Neural crest cell (in vitro differentiated cells): ENCODE measurements at regions not wholly inside any gene's neighbourhood (a gene's known extent, or its start where the extent isn't known, plus 50 kb on each side); places are given as distances from the start of the nearest gene placed in this dataset.

ENCODE experiments used
- DNase-seq: peaks from one replicate; pipeline ENCODE4 v3.0.0; 2021; ENCODE audit warnings: low read depth, mixed read lengths, low spot score
- H3K27ac Mint-ChIP-seq: one replicate; pipeline ENCODE4 v1.8.0; 2021; ENCODE audit warnings: mild to moderate bottlenecking, mixed read lengths; ENCODE audit not compliant: unreplicated experiment
- H3K27me3 Mint-ChIP-seq: 2 replicates; pipeline ENCODE4 v1.8.0; 2021; ENCODE audit warnings: low read depth, mild to moderate bottlenecking, mixed read lengths
- H3K36me3 Mint-ChIP-seq: 2 replicates; pipeline ENCODE4 v1.8.0; 2021; ENCODE audit warnings: low read depth, mild to moderate bottlenecking, mixed read lengths
- H3K4me1 Mint-ChIP-seq: 2 replicates; pipeline ENCODE4 v1.8.0; 2021; ENCODE audit warnings: mixed read lengths
- H3K4me3 Mint-ChIP-seq: one replicate; pipeline ENCODE4 v1.8.0; 2021; ENCODE audit warnings: mild to moderate bottlenecking, mixed read lengths
- H3K9me3 Mint-ChIP-seq: 2 replicates; pipeline ENCODE4 v1.8.0; 2021; ENCODE audit warnings: mixed read lengths
- TF ChIP-seq, protein P1 (sequence below): fragments of 200-600 bp; sonication (generic); conservative IDR thresholded peaks from 2 replicates; pipeline ENCODE4 v1.5.0; 2021; ENCODE audit warnings: antibody characterized with exemption, mild to moderate bottlenecking

DNA sequence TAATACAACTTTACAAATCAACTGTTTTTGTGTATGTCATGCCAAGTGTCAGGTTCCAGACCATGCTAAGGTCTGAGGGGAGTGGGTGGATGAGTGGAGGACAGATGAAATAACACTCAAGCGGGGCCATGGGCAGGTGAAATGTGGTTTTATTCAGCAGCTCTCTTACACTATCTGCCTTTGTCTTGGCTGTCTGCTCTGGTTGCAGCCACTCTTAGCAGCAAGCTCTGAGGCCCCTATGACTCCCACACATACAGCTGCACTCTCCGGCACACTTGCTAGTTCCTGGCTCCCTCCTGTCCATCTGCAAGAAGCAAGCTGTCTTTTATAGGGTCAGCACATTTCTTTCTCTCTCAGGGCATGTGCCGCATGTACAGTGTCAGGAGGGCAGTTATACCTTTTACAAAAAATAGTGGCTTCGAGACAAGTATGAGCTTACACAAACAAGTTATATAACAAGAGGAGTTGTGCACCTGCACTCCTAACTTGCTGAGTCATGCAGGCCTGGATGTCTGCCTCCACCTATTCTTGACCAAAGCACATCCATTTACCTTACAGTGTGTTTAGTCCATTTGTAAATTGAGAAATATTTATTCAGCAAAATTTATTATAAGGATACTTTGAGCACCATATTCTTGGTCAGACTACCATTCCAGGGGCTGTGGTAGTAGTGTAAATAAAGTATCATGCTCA, 683.7 kb upstream of the CBLB start:
- peaks cover 7% of the 10 kb centered on the region for H3K9me3 Mint-ChIP-seq
- H3K27ac Mint-ChIP-seq, result no peak overlapping the region
- no peaks in the 10 kb centered on the region for H3K36me3 Mint-ChIP-seq
- TF ChIP-seq, protein P1, sequence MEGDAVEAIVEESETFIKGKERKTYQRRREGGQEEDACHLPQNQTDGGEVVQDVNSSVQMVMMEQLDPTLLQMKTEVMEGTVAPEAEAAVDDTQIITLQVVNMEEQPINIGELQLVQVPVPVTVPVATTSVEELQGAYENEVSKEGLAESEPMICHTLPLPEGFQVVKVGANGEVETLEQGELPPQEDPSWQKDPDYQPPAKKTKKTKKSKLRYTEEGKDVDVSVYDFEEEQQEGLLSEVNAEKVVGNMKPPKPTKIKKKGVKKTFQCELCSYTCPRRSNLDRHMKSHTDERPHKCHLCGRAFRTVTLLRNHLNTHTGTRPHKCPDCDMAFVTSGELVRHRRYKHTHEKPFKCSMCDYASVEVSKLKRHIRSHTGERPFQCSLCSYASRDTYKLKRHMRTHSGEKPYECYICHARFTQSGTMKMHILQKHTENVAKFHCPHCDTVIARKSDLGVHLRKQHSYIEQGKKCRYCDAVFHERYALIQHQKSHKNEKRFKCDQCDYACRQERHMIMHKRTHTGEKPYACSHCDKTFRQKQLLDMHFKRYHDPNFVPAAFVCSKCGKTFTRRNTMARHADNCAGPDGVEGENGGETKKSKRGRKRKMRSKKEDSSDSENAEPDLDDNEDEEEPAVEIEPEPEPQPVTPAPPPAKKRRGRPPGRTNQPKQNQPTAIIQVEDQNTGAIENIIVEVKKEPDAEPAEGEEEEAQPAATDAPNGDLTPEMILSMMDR, result no peak
- H3K4me3 Mint-ChIP-seq, result no peak overlapping the region
- no peaks in the 10 kb centered on the region for H3K27me3 Mint-ChIP-seq
- H3K4me1 Mint-ChIP-seq, result no peaks in the 10 kb centered on the region
- no peak for DNase-seq

DNA sequence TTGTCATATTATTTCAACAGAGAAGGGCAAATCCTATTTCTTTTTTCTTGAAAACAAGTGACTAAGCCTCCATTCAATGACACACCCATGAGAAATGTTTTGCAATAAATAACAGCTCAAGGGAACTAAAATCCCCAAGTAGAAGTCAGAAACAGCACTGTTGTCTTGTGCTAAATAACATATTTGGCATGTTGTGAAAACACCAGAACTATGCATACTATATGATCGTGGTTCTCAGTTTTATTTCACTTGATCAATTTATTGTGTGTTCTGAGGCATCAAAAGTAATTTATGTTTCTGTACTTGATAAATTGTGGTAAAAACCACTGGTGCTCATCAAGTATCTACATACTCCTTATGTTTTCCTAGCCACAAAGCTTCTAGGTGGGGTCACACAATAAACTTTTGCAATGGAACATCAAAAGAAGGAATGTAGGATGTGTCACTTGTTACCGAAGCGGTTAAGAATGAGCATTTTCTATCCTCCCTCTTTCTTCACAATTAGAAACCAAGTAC, 691.7 kb upstream of the CBLB start:
- no peak overlapping the region for H3K27ac Mint-ChIP-seq
- TF ChIP-seq, protein P1, result no peak
- H3K4me1 Mint-ChIP-seq, result no peaks in the 10 kb centered on the region
- DNase-seq, result no peak
- H3K36me3 Mint-ChIP-seq, result no peaks in the 10 kb centered on the region
- H3K27me3 Mint-ChIP-seq, result no peaks in the 10 kb centered on the region
- H3K9me3 Mint-ChIP-seq, result no peaks in the 10 kb centered on the region
- no peak overlapping the region for H3K4me3 Mint-ChIP-seq

DNA sequence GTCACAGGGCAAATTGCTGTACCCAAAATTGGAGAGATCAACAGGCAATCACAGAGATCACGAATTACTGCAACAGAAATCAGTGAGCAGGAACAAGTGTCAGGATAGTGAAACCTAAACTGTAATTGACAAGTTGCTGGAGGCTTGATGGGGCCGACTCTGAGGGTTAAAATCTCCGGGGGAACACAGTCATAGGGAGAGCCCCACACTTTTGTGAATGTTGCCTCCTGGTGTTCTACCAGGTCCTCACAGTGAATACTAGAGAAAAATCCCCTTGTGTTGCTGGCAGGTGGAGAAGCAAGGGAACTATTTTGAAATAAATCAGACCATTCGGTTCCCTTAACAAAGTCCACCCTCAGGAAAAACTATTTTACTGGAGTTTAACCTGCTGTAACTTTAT, 697.5 kb upstream of the CBLB start:
- Mint-ChIP-seq H3K36me3 (no peaks in the 10 kb centered on the region), H3K9me3 (no peaks in the 10 kb centered on the region), H3K27ac (no peak overlapping the region), H3K4me3 (no peak overlapping the region), H3K27me3 (no peaks in the 10 kb centered on the region), H3K4me1 (no peaks in the 10 kb centered on the region)
- no peak for DNase-seq
- TF ChIP-seq, protein P1, result no peak

DNA sequence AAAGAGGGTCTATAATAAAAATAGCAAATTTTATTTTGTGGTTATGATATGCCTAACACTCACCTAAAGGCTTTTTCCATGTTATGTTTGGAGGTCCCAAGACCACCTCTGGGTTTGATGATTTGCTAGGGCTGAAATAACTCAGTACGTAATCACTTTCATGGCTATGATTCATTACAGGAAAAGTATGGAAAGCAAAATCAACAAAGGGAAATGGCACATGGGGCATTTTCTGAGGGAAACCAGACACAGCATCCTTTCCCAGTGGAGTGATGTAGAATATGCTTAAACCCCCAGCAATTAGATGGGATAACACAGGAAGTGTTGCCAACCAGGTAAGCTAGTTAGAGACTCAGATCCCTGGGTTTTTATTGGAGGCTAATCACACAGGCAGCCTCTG, 701.6 kb upstream of the CBLB start:
- Mint-ChIP-seq H3K36me3 (no peaks in the 10 kb centered on the region), H3K4me3 (no peak overlapping the region), H3K4me1 (no peaks in the 10 kb centered on the region), H3K27ac (no peak overlapping the region), H3K27me3 (no peaks in the 10 kb centered on the region), H3K9me3 (no peaks in the 10 kb centered on the region)
- no peak for DNase-seq
- TF ChIP-seq, protein P1, result no peak

DNA sequence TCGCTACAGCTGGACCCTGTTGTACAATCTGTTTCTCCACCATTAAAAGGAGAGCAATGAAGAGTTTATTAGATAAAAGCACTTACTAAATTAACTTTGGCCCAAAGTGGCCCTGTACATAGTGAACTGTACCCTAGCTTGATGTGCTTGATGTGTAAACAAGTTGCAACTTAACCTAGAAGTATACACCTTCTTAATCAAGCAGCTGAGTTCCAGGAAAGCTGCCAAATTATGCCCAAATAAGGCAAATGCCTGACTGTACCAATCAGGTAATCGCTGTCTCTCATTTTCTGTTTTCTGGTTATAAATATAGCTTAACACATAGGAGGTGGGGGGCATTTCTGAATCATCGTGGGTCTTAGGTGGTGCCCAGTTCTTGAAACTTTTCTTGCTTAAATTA, 704.8 kb upstream of the CBLB start:
- no peaks in the 10 kb centered on the region for H3K9me3 Mint-ChIP-seq
- no peak overlapping the region for H3K4me3 Mint-ChIP-seq
- H3K27ac Mint-ChIP-seq, result no peak overlapping the region
- no peaks in the 10 kb centered on the region for H3K4me1 Mint-ChIP-seq
- no peak for DNase-seq
- no peaks in the 10 kb centered on the region for H3K27me3 Mint-ChIP-seq
- TF ChIP-seq, protein P1, result no peak
- no peaks in the 10 kb centered on the region for H3K36me3 Mint-ChIP-seq
